OCI-LY7 (cell line): ENCODE measurements at regions not wholly inside any gene's neighbourhood (a gene's known extent, or its start where the extent isn't known, plus 50 kb on each side); places are given as distances from the start of the nearest gene placed in this dataset.

ENCODE experiments used
- CTCF ChIP-seq: fragments of 200-600 bp; sonication (generic); conservative IDR thresholded peaks from 2 replicates; pipeline ENCODE4 v1.5.1; 2014; ENCODE audit warnings: mild to moderate bottlenecking, antibody characterized with exemption, low read length, moderate library complexity, mixed read lengths
- EZH2phosphoT487 ChIP-seq: fragments of 200-600 bp; sonication (generic); IDR thresholded peaks from 2 replicates; pipeline ENCODE4 v1.6.1; 2018; ENCODE audit warnings: low read depth, borderline replicate concordance, mild to moderate bottlenecking, mixed run types, antibody characterized with exemption, low read length, moderate library complexity, mixed read lengths

DNA sequence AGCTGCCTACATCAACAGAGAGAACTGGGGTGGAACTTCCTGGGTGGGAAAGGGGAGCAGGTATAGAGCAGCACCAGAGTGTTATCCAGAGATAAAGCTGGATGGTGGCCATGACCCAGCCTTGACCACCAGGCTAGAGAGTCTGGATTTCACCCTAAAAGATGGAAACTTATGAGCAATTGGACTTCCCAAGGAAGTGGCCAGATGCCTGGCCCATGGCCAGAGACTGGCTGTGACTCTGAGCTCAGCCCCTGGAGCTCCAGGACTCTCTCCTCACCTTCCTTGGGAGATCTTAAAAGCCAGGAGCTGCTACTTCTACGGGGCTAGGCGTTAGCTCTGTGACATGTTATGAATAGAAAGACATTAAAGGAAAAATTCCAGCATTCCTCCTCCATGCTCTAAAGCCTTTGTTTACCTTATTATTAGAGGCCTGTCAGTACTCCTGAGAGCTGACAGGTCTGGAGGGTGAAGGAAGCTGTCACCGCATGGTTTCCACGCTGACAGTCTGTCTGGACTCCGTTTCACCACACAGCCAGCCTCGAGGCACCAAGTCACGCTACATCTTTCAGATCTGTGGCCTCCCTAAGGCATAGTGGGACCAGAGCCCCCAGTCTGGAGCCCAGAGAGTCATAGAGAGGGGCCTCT lies 260.0 kb upstream of the SIX2 start:
- TF ChIP-seq CTCF (no peak), EZH2phosphoT487 (no peak)
